T-helper 1 cell treated with Interleukin-12 subunit alpha and Interleukin-12 subunit beta and Interleukin-4 antibody, amounts not matched to agents 30 μg/mL and 1 μg/mL, for 36 hours (primary cell): ENCODE measurements at regions not wholly inside any gene's neighbourhood (a gene's known extent, or its start where the extent isn't known, plus 50 kb on each side); places are given as distances from the start of the nearest gene placed in this dataset.

ENCODE experiments used
- H3K27ac Mint-ChIP-seq: one replicate; pipeline ENCODE4 v1.8.0; 2021; ENCODE audit warnings: mild to moderate bottlenecking, mixed read lengths
- H3K27me3 Mint-ChIP-seq: one replicate; pipeline ENCODE4 v1.8.0; 2021; ENCODE audit warnings: low read depth, mixed read lengths
- H3K36me3 Mint-ChIP-seq: one replicate; pipeline ENCODE4 v1.8.0; 2021; ENCODE audit warnings: low read depth, mixed read lengths
- H3K4me1 Mint-ChIP-seq: one replicate; pipeline ENCODE4 v1.8.0; 2021; ENCODE audit warnings: low read depth, mixed read lengths
- H3K4me3 Mint-ChIP-seq: one replicate; pipeline ENCODE4 v1.8.0; 2021; ENCODE audit warnings: mild to moderate bottlenecking, moderate library complexity, mixed read lengths
- H3K9me3 Mint-ChIP-seq: one replicate; pipeline ENCODE4 v1.8.0; 2021; ENCODE audit warnings: mixed read lengths

GRCh38 chr10:55098452-55098851, 297.4 kb upstream of the PCDH15 start:
- H3K4me3 Mint-ChIP-seq: no peak overlapping the region
- no peaks in the 10 kb centered on the region for H3K27me3 Mint-ChIP-seq
- H3K27ac Mint-ChIP-seq: no peak overlapping the region
- no peaks in the 10 kb centered on the region for H3K9me3 Mint-ChIP-seq
- H3K36me3 Mint-ChIP-seq: no peaks in the 10 kb centered on the region
- no peaks in the 10 kb centered on the region for H3K4me1 Mint-ChIP-seq

GRCh38 chr10:55091691-55092328, 290.8 kb upstream of the PCDH15 start:
- Mint-ChIP-seq H3K9me3 (no peaks in the 10 kb centered on the region), H3K4me3 (no peak overlapping the region), H3K4me1 (no peaks in the 10 kb centered on the region), H3K36me3 (no peaks in the 10 kb centered on the region), H3K27me3 (no peaks in the 10 kb centered on the region), H3K27ac (no peak overlapping the region)

- H3K27ac Mint-ChIP-seq: no peak overlapping the region
- H3K4me1 Mint-ChIP-seq: no peaks in the 10 kb centered on the region
- H3K27me3 Mint-ChIP-seq: no peaks in the 10 kb centered on the region
- H3K9me3 Mint-ChIP-seq: peaks cover 21% of the 10 kb centered on the region
- H3K4me3 Mint-ChIP-seq: no peak overlapping the region
- H3K36me3 Mint-ChIP-seq: no peaks in the 10 kb centered on the region
Observed at GRCh38 chr10:55078121-55078520, 277.1 kb upstream of the PCDH15 start.

- Mint-ChIP-seq H3K27ac (no peak overlapping the region), H3K36me3 (no peaks in the 10 kb centered on the region), H3K9me3 (no peaks in the 10 kb centered on the region), H3K4me1 (no peaks in the 10 kb centered on the region), H3K27me3 (no peaks in the 10 kb centered on the region), H3K4me3 (no peak overlapping the region)
Observed at GRCh38 chr10:55065185-55065584, 264.2 kb upstream of the PCDH15 start.

GRCh38 chr10:55063811-55064210, 262.8 kb upstream of the PCDH15 start:
- H3K27me3 Mint-ChIP-seq: no peaks in the 10 kb centered on the region
- H3K4me1 Mint-ChIP-seq: no peaks in the 10 kb centered on the region
- H3K27ac Mint-ChIP-seq: no peak overlapping the region
- no peaks in the 10 kb centered on the region for H3K36me3 Mint-ChIP-seq
- H3K4me3 Mint-ChIP-seq: no peak overlapping the region
- H3K9me3 Mint-ChIP-seq: no peaks in the 10 kb centered on the region

GRCh38 chr10:55062349-55062748, 261.3 kb upstream of the PCDH15 start:
- no peaks in the 10 kb centered on the region for H3K4me1 Mint-ChIP-seq
- no peak overlapping the region for H3K4me3 Mint-ChIP-seq
- peaks cover 5% of the 10 kb centered on the region for H3K9me3 Mint-ChIP-seq
- H3K36me3 Mint-ChIP-seq: no peaks in the 10 kb centered on the region
- H3K27ac Mint-ChIP-seq: no peak overlapping the region
- no peaks in the 10 kb centered on the region for H3K27me3 Mint-ChIP-seq

DNA sequence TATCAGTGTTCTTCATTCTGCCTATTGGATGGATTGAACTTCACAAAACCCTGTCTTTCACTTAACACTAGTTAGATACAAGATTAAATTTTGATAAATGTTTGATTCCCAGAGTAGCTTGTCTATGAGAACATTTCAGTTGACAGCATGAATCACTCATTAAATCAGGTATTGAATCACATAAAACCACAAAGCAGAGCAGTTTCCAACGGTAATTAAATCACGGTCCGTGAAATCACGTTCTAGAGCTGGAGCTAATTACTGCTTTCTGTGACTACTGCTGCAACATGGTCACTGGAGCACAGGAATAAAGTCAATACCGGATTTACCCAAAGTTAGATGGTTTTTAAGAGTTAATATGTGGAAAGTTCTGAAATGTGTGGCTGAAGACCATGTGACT, 257.8 kb upstream of the PCDH15 start:
- H3K27me3 Mint-ChIP-seq: no peaks in the 10 kb centered on the region
- no peaks in the 10 kb centered on the region for H3K36me3 Mint-ChIP-seq
- no peak overlapping the region for H3K4me3 Mint-ChIP-seq
- peaks cover 5% of the 10 kb centered on the region for H3K9me3 Mint-ChIP-seq
- H3K4me1 Mint-ChIP-seq: no peaks in the 10 kb centered on the region
- no peak overlapping the region for H3K27ac Mint-ChIP-seq

DNA sequence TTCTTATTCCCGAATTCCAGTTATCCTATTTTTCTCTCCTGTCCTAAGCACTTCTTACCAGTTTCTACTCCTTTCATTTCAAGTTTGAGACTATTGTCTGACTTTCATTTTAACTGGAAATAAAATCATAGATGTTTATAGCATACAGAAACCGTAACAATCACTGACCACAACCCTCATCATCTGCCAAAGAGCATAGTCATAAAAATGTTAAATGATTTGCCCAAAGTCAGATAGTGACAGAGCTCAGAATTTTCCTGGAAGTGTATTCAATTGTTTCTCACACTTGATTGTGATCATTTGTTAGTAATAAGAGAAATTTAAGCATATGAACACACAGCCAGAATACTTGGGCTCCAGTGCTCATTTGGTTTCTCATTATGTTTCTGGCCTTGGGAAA, 250.5 kb upstream of the PCDH15 start:
- Mint-ChIP-seq H3K36me3 (no peaks in the 10 kb centered on the region), H3K27me3 (no peaks in the 10 kb centered on the region), H3K9me3 (no peaks in the 10 kb centered on the region), H3K27ac (no peak overlapping the region), H3K4me1 (no peaks in the 10 kb centered on the region), H3K4me3 (no peak overlapping the region)

DNA sequence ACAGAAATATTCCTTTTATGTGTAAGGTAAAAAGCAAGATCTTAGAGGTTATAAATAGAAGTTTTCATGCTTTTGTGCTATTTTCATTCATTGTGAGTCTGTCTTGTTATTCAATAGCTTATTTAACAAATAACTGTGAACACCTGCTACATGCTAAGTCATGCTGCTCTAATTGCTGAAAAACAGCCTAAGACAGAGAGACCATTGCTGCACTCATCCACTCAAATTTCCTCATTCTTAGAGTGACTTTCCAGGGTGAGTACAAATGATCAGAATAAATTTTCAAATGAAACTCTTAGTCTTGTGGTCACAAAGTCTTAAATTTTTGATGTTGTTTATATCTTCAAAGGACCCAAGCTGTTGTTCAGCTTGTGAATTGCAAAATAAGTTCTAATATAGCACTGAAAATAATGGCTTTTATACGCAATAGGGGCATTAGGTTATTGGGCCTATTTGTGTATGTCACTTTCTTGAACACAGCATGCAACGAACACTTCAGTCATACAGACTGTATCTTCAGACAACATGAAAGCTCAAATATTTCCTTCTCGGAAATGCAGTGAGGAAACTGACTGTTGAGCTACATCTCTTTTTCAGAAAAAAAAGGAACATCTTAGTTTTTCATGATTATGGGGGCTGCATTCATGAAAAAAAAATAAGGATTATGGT, 247.9 kb upstream of the PCDH15 start:
- H3K4me3 Mint-ChIP-seq: no peak overlapping the region
- H3K27ac Mint-ChIP-seq: no peak overlapping the region
- no peaks in the 10 kb centered on the region for H3K36me3 Mint-ChIP-seq
- H3K27me3 Mint-ChIP-seq: no peaks in the 10 kb centered on the region
- H3K9me3 Mint-ChIP-seq: no peaks in the 10 kb centered on the region
- no peaks in the 10 kb centered on the region for H3K4me1 Mint-ChIP-seq

DNA sequence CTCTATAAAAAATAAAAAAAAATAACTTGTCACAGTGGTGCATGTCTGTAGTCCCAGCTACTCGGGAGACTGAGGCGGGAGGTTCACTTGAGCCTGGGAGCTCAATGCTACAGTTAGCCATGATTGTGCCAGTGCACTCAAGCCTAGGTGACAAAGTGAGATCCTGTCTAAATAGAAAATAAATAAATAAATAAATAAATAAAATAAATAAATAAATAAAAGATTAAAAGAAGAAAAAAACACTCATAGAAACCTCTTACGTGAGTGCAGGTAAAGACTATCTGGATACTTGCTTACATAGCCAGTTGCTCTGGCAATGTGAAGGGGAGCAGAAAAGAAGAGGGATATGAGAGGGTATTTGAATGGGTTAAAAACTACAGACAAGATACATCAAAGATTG, 242.5 kb upstream of the PCDH15 start:
- Mint-ChIP-seq H3K27ac (no peak overlapping the region), H3K36me3 (no peaks in the 10 kb centered on the region), H3K4me3 (no peak overlapping the region), H3K9me3 (no peaks in the 10 kb centered on the region), H3K27me3 (no peaks in the 10 kb centered on the region), H3K4me1 (no peaks in the 10 kb centered on the region)

DNA sequence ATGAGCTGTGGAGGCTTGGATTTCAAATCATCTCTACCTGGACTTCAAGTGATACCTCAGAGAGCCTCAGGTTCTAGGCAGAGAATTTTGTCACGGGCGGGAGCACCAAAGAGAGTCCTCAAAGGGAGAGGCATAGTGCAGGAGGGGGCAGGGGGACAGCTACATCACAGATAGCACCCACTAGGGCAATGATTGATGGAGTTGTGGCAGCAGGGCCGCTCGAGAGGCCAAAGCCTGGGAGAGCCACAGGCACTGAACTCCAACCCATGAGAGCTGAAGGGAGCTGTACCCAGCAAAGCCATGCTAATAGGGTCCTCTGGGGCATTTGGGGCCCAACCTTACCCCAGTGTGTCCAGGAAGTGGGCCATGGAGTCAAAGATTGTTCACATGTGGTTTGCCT, 232.0 kb upstream of the PCDH15 start:
- Mint-ChIP-seq H3K4me1 (no peaks in the 10 kb centered on the region), H3K27ac (no peak overlapping the region), H3K27me3 (no peaks in the 10 kb centered on the region), H3K9me3 (no peaks in the 10 kb centered on the region), H3K4me3 (no peak overlapping the region), H3K36me3 (no peaks in the 10 kb centered on the region)

- no peak overlapping the region for H3K4me3 Mint-ChIP-seq
- H3K4me1 Mint-ChIP-seq: no peaks in the 10 kb centered on the region
- no peak overlapping the region for H3K27ac Mint-ChIP-seq
- H3K27me3 Mint-ChIP-seq: no peaks in the 10 kb centered on the region
- no peaks in the 10 kb centered on the region for H3K9me3 Mint-ChIP-seq
- H3K36me3 Mint-ChIP-seq: no peaks in the 10 kb centered on the region
Observed at GRCh38 chr10:55024713-55025112, 223.7 kb upstream of the PCDH15 start.

GRCh38 chr10:55019439-55019838, 218.4 kb upstream of the PCDH15 start:
- Mint-ChIP-seq H3K36me3 (no peaks in the 10 kb centered on the region), H3K9me3 (no peaks in the 10 kb centered on the region)

GRCh38 chr10:55013318-55013717, 212.3 kb upstream of the PCDH15 start:
- Mint-ChIP-seq H3K36me3 (no peaks in the 10 kb centered on the region), H3K4me1 (no peaks in the 10 kb centered on the region), H3K4me3 (no peak overlapping the region), H3K27me3 (no peaks in the 10 kb centered on the region), H3K9me3 (no peaks in the 10 kb centered on the region), H3K27ac (no peak overlapping the region)

More at GRCh38 chr10:55019439-55019838, 218.4 kb upstream of the PCDH15 start:
- Mint-ChIP-seq H3K4me1 (no peaks in the 10 kb centered on the region), H3K27ac (no peak overlapping the region), H3K4me3 (no peak overlapping the region), H3K27me3 (no peaks in the 10 kb centered on the region)

DNA sequence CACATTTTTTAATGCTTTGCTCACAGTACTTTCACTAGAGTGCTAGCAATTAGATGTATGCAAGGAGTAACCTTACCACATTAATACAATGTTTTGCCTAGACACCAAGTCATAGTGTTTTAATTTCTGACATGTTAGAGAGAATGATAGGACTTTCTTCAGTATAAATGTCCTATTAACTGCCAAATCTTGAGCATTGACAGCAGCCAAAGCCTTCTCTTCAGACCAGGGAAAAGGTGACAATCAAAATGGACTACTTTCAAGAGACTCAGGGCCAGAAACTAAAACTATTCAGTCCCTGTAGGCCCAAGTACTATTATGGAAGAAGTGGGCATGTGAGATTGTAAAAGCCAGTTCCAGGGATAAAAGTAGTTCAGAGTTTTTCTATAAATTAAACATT, 201.4 kb upstream of the PCDH15 start:
- Mint-ChIP-seq H3K4me3 (no peak overlapping the region), H3K4me1 (no peaks in the 10 kb centered on the region), H3K9me3 (peaks cover 13% of the 10 kb centered on the region), H3K27ac (no peak overlapping the region), H3K36me3 (no peaks in the 10 kb centered on the region), H3K27me3 (no peaks in the 10 kb centered on the region)
